Astrocyte (in vitro differentiated cells and primary cell): ENCODE measurements at regions not wholly inside any gene's neighbourhood (a gene's known extent, or its start where the extent isn't known, plus 50 kb on each side); places are given as distances from the start of the nearest gene placed in this dataset.

ENCODE experiments used
- EZH2 ChIP-seq: IDR thresholded peaks from 2 replicates; pipeline ENCODE4 v1.6.1; 2012; ENCODE audit warnings: mild to moderate bottlenecking, low read length, inconsistent platforms; ENCODE audit not compliant: insufficient read depth
- TF ChIP-seq, protein P1 (sequence below): IDR thresholded peaks from 2 replicates; pipeline ENCODE4 v1.5.1; 2011; ENCODE audit warnings: low read depth, mild to moderate bottlenecking, inconsistent platforms, low read length, moderate library complexity; ENCODE audit not compliant: insufficient read depth

DNA sequence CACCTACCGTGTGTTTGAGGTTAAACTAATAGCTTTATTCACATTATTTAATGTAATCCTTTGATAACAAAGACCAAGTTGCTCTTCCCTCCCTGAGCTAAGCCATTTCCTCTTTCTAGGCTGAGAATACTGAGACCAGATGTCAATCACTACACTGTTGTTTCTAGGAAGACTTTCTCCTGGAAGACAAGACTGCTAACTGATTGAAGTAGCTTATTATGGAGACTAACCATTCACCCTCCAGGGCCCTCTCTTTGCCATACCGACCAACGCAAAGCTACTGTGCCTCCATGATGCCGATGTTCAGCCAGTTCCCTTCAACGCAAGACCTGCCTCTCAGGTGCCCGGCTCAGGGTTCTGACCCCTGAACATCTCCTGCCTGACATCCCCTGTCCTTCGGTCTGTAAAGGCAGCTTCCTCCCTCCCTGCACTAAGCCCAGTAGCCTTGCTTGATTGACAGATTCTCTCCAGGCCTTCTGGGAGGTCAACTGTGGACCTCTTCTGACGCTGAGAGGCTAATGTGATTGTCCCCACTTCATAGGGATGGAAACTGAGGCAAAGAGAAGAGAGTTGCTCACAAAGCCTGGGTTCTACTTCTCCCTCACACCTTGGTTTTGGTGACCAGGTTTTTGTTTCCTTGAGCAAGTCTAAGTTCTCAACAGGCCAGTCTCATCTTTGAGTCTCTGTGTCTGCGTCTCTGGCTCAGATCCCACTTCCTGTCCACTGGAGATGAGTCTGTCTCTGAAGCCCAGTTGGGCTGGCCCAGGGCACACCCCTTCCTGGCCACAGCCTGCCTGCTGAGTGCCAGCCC, 259.7 kb upstream of the IRX2 start:
- TF ChIP-seq, protein P1, sequence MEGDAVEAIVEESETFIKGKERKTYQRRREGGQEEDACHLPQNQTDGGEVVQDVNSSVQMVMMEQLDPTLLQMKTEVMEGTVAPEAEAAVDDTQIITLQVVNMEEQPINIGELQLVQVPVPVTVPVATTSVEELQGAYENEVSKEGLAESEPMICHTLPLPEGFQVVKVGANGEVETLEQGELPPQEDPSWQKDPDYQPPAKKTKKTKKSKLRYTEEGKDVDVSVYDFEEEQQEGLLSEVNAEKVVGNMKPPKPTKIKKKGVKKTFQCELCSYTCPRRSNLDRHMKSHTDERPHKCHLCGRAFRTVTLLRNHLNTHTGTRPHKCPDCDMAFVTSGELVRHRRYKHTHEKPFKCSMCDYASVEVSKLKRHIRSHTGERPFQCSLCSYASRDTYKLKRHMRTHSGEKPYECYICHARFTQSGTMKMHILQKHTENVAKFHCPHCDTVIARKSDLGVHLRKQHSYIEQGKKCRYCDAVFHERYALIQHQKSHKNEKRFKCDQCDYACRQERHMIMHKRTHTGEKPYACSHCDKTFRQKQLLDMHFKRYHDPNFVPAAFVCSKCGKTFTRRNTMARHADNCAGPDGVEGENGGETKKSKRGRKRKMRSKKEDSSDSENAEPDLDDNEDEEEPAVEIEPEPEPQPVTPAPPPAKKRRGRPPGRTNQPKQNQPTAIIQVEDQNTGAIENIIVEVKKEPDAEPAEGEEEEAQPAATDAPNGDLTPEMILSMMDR: no peak
- TF ChIP-seq EZH2: no peak
